ENCODE measurements at regions not wholly inside any gene's neighbourhood (a gene's known extent, or its start where the extent isn't known, plus 50 kb on each side); places are given as distances from the start of the nearest gene placed in this dataset.

DNA sequence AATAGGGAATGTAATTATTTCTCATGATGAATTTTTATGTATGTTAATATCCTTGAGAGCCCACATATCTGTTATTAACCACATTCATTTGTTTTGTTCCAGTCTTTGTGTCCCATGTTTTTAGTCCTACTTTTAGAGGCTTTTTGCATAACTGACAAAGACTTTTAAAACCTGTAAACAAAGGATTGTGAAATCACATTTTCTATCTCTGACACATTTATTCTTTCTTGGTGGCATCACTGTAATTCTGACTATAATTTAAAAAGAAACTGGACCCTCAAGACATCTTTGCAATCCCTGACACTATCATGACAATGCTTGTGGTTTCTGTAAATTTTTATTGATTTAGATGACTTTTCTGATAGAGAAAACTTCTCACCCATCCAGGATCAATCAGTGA is 313.1 kb downstream of the SIPA1L2 start:
- TF ChIP-seq CTCF (IDR thresholded peaks at IDR 0.05) (no peak), POLR2A (IDR thresholded peaks at IDR 0.05) (no peak)

Measured in Peyer's patch (tissue), 4 donors.